LHCN-M2 (cell line): ENCODE measurements at regions not wholly inside any gene's neighbourhood (a gene's known extent, or its start where the extent isn't known, plus 50 kb on each side); places are given as distances from the start of the nearest gene placed in this dataset.
"Not testable (repeated sequence)": the region's sequence is repeated elsewhere in the genome, so short reads cannot be mapped to it uniquely, and the experiment has no call there.

ENCODE experiments used
- DNase-seq: peaks from one replicate; pipeline ENCODE4 v3.0.0-alpha.2; 2012; ENCODE audit warnings: low read depth

- no peak for DNase-seq
Observed at GRCh38 chr7:67470256-67470751, 473.7 kb downstream of the TYW1 start.

- no peak for DNase-seq
Observed at GRCh38 chr7:67475293-67475692, 478.7 kb downstream of the TYW1 start.

GRCh38 chr7:67478066-67478465, 481.4 kb downstream of the TYW1 start:
- DNase-seq: no peak

GRCh38 chr7:67484244-67484751, 487.7 kb downstream of the TYW1 start:
- DNase-seq: peak; percentile 75

- DNase-seq: no peak
Observed at GRCh38 chr7:67486401-67486800, 489.8 kb downstream of the TYW1 start.

- no peak for DNase-seq
Observed at GRCh38 chr7:67487316-67487715, 490.7 kb downstream of the TYW1 start.

- DNase-seq: no peak
Observed at GRCh38 chr7:67489881-67490280, 493.2 kb downstream of the TYW1 start.

GRCh38 chr7:67493366-67493765, 496.7 kb downstream of the TYW1 start:
- no peak for DNase-seq

GRCh38 chr7:67496589-67496988, 500.0 kb downstream of the TYW1 start:
- DNase-seq: no peak

- DNase-seq: not testable (repeated sequence)
Observed at GRCh38 chr7:67497914-67498313, 501.3 kb downstream of the TYW1 start.

- DNase-seq: no peak
Observed at GRCh38 chr7:67502929-67503328, 506.3 kb downstream of the TYW1 start.

GRCh38 chr7:67505449-67505848, 508.8 kb downstream of the TYW1 start:
- DNase-seq: no peak

- DNase-seq: no peak
Observed at GRCh38 chr7:67512481-67512880, 515.8 kb downstream of the TYW1 start.

GRCh38 chr7:67518580-67518979, 521.9 kb downstream of the TYW1 start:
- DNase-seq: no peak

GRCh38 chr7:67519171-67519570, 522.5 kb downstream of the TYW1 start:
- no peak for DNase-seq

- DNase-seq: no peak
Observed at GRCh38 chr7:67522504-67522903, 525.9 kb downstream of the TYW1 start.

GRCh38 chr7:67523713-67524112, 527.1 kb downstream of the TYW1 start:
- no peak for DNase-seq

GRCh38 chr7:67525588-67525987, 529.0 kb downstream of the TYW1 start:
- no peak for DNase-seq

- no peak for DNase-seq
Observed at GRCh38 chr7:67535241-67535989, 538.8 kb downstream of the TYW1 start.

GRCh38 chr7:67542916-67543315, 546.3 kb downstream of the TYW1 start:
- DNase-seq: no peak

GRCh38 chr7:67547183-67547907, 550.7 kb downstream of the TYW1 start:
- DNase-seq: no peak

GRCh38 chr7:67549126-67549525, 552.5 kb downstream of the TYW1 start:
- no peak for DNase-seq
